ENCODE measurements at regions not wholly inside any gene's neighbourhood (a gene's known extent, or its start where the extent isn't known, plus 50 kb on each side); places are given as distances from the start of the nearest gene placed in this dataset.

- in situ Hi-C loops (cut with MboI; ENCODE audit: low sequenced_read_pairs), result no loop called here
- WGBS, 2 experiments (ENCODE audit: extremely low coverage in 2 of 2, insufficient read length in 1 of 2), result 100% methylated on average over 1 of the region's 1 CpG; no CpG with 5 or more reads in 1 of the 2 experiments
- Histone ChIP-seq H3K23ac (ENCODE audit: low read depth, low read length) (no peak overlapping the region), H2BK15ac (ENCODE audit: low read depth, low read length) (peak overlapping the region; percentile 83; the same call in 2 of the 3 replicates), H2AK5ac (ENCODE audit: low read depth, low read length) (peak overlapping the region; percentile 63), H4K91ac (ENCODE audit: insufficient read depth, low read depth, low read length) (peak overlapping the region; percentile 65), H3K4ac (ENCODE audit: low read depth, low read length) (peak overlapping the region; percentile 49), H4K5ac (ENCODE audit: low read depth, low read length) (0 out of 2 replicates have a peak overlapping the region, but pooled peaks have one; percentile 9), H3K9me1 (ENCODE audit: insufficient read depth, low read length) (peaks cover 4% of the 10 kb centered on the region), H2BK20ac (ENCODE audit: low read depth, low read length) (peak overlapping the region; percentile 8; the same call in 1 of the 2 replicates), H3K27me3 (ENCODE audit: control insufficient read depth, insufficient read depth, low read length) (no peaks in the 10 kb centered on the region), H4K20me1 (ENCODE audit: insufficient read depth, low read length) (no peaks in the 10 kb centered on the region), H3K56ac (ENCODE audit: extremely low read depth, insufficient read depth, low read length) (no peak overlapping the region), H3K36me3 (ENCODE audit: control insufficient read depth, insufficient read depth, low read length) (no peaks in the 10 kb centered on the region), H2BK5ac (ENCODE audit: low read depth, low read length, poor library complexity, severe bottlenecking) (peak overlapping the region; percentile 14), H3K4me1 (ENCODE audit: control insufficient read depth, insufficient read depth, low read length) (peaks cover 9% of the 10 kb centered on the region), H2BK120ac (ENCODE audit: low read depth, low read length) (peak overlapping the region; percentile 65), H4K8ac (ENCODE audit: low read depth in 2 of 2, low read length in 2 of 2) (peak overlapping the region in 1 of 2 experiments; percentile 27; a peak in 1 of 4 replicates), H3K79me1 (ENCODE audit: low read depth in 1 of 2, low read length in 2 of 2) (no peaks in the 10 kb centered on the region), H3K27ac (ENCODE audit: insufficient read depth, low read length) (no peak overlapping the region), H3K18ac (ENCODE audit: low read depth, low read length) (peak overlapping the region; percentile 10; the same call in 1 of the 2 replicates), H2AFZ (replicated peaks; ENCODE audit: low read length, poor library complexity) (peak overlapping the region; percentile 25), H2AK9ac (replicated peaks; ENCODE audit: low read depth, low read length, poor library complexity) (no peak overlapping the region), H3K9ac (ENCODE audit: low read depth, low read length) (no peak overlapping the region), H3K9me3 (ENCODE audit: control insufficient read depth, insufficient read depth, low read length) (no peaks in the 10 kb centered on the region), H3K4me3 (ENCODE audit: insufficient read depth, low read depth, low read length) (no peak overlapping the region), H3K14ac (replicated peaks; ENCODE audit: low read depth, low read length) (peak overlapping the region; percentile 26; the same call in 1 of the 2 replicates), H3K4me2 (ENCODE audit: low read depth, low read length) (no peak overlapping the region)
- TF ChIP-seq RCOR1 (IDR thresholded peaks at IDR 0.05; ENCODE audit: insufficient replicate concordance, low read length) (no peak), CHD1 (IDR thresholded peaks at IDR 0.05; ENCODE audit: low read depth, low read length) (no peak), CTCF (conservative IDR thresholded peaks at IDR 0.05; ENCODE audit: low read depth, low read length) (no peak), POLR2A (IDR thresholded peaks at IDR 0.05; ENCODE audit: low read depth, low read length) (no peak), RFX5 (IDR thresholded peaks at IDR 0.05; ENCODE audit: low read depth, low read length) (no peak), BHLHE40 (IDR thresholded peaks at IDR 0.05; ENCODE audit: low read depth, low read length) (no peak), MAZ (IDR thresholded peaks at IDR 0.05; ENCODE audit: borderline replicate concordance, low read depth, low read length) (no peak), MXI1 (IDR thresholded peaks at IDR 0.05; ENCODE audit: borderline replicate concordance, low read depth, low read length) (no peak), USF2 (IDR thresholded peaks at IDR 0.05; ENCODE audit: low read depth, low read length) (no peak), CEBPB (IDR thresholded peaks at IDR 0.05; ENCODE audit: low read depth, low read length) (no peak)
- ChIA-PET CTCF (interaction anchor here (0.7 kb wide), 1 partner anchor 45 kb away, joined by 3 read pairs; no protein-coding TSS in a partner anchor), POLR2A (ENCODE audit: unreplicated experiment) (no interaction called here)
- ATAC-seq (ENCODE audit: low read depth) (no peak), DNase-seq (peak; percentile 5)
- dilution Hi-C loops (cut with HindIII; ENCODE audit: low sequenced_read_pairs, unreplicated experiment), result no loop called here
- intact Hi-C loops (cut with micrococcal nuclease), result no loop called here
- no TSS peak for BruUV-seq (replicated peaks)
Measured at GRCh38 chr18:24799176-24799575, 338.7 kb downstream of the HRH4 start.
